GM18868 (cell line): ENCODE measurements at regions not wholly inside any gene's neighbourhood (a gene's known extent, or its start where the extent isn't known, plus 50 kb on each side); places are given as distances from the start of the nearest gene placed in this dataset.
"Not testable (repeated sequence)": the region's sequence is repeated elsewhere in the genome, so short reads cannot be mapped to it uniquely, and the experiment has no call there.

Experiments used
- ATAC-seq: cut with Tn5 transposase; IDR thresholded peaks from one replicate; pipeline ENCODE4 v1.9.1; 2021; ENCODE audit warnings: mild to moderate bottlenecking, moderate library complexity; ENCODE audit not compliant: unreplicated experiment

DNA sequence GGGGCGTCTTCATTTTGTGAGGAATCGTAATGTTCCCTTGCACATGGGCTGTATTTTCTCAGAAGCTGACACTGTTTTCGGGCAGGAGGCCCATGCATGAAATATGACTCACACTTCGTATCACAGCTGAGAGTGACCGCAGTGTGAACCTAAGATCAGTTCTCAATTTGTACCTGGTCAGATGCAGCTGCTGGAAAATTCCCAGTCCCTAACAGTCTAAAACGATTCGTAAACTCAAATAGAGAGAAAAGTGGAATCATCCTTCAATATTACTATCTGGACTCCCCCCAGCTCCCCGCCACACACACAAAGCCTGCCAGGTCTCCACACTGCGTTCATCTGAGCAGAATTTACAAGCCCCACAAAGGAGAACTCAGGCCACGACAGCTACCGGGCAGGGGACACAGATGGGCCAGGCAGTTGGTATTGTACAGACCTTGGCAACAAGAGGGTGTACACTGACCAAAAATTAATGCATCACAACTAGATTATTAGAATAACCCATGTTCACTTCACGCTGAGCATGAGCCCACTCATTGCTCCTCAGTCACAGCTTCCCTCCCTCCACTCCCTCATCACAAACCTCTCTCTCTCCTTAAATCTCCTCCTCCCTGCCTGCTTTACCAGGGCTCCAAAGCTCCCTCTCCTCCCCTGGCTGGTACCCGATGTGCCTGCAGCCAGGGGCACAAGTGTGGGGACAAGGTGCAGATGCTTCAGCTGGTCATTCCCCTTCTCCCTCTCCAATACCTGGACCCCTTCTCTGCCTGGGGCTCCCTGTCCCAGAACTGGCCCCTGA, 488.4 kb downstream of the PREX1 start:
- ATAC-seq: no peak

DNA sequence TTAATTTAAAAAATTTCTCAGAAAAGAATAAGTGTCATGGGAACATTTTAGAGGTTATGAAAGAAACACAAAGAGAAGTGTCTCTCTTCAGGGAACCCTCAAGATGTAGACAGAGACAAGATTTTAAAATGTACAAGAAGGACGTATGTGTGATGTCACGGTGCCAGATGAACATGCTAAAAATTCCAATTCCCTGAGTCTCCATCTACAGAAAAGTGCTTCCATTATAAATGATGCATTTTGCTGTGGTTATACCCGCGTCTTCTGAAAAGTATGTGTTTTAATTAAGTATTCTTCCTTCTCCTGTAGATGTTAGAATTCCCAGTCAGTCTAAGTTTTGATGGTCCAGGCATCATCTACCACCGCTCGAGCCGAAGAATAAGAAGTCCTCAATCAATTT, 489.1 kb downstream of the PREX1 start:
- ATAC-seq: no peak

DNA sequence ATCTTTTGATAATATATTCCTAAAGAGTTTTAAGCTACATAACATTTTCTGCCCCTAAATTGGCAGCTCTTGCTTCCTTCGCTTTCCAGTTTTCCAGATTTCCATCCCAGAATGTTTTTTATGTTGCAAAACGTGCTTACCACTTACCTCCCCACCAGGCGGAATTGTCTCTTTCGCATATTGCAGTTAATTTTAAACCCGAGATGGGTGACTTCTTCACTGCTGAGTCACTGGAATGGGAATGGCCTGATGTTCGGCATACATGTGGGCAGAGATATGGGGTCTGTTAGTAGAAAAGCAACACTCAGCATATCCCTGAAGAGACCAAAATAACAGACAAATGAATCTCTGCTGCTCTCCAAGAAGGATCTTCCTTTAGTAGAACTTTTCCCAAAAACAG, 491.2 kb downstream of the PREX1 start:
- ATAC-seq: no peak

DNA sequence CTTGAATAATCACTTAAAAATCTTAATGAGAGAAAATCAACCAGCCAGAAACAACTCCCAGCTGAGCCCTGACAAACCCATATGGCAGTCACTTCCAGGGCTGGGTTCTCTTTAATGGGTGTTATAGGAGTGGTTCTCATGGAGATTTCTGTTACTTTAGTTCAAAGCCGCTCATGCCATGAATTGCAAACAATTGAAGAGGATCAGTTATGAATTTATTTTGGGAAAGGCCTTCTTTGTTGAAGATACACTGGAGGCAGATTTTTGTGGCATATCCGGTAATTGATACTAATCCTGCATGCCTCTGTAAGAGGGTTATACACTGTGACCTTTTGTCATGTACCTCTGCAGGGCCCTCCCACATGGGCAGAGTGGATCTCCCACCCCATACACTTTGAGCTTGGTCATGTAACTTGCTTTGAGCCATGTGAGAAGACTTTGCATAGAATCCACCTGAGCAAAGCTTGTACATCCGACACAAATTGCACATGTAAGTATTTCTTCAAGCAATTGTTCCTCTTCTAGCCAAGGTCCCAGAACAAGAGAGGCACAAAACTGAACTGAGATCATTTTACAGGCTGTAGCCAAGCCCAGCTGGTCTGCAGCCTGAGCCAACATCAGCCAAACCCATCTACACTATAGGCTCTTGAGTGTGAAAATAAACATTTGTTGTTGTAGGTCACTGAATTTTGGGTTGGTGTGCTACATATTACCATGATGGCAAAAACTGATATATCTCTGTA, 492.3 kb downstream of the PREX1 start:
- no peak for ATAC-seq

DNA sequence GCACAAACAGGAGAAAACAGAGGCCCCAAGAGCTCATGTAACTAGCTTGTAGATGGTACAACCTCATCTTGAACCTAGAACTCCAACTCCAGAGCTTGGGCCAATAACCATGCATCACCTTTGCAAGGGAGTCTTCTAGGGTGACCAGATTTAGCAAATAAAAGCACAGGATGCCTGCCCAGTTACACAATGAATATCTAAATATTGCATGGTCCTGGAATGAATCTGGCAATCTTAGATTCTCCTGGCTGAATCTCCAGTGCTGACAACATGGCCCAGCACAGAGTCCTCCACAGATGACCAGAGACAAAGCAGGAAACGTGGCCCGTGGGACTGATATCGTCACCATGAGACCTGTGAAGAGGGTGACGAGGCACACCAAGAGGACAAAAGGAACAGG, 494.1 kb downstream of the PREX1 start:
- ATAC-seq: no peak

DNA sequence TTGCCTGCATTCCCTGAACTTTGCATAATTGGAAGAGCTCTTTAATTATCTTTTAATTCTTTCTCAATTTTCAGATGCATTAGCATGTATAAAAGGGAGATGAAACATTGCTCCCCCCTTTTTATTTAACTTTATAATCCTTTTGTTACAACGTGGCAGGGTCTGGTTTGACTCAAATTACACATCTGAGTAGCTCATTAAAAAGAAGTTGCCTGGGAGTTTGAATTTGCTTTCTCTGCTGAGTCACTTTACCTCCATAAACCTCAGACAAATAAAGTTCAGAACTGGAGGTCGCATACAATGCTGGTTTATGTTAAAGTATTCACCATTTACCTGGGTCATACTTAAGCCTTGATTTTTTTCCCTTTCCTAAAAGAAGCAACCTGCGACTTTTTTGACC, 495.2 kb downstream of the PREX1 start:
- no peak for ATAC-seq

DNA sequence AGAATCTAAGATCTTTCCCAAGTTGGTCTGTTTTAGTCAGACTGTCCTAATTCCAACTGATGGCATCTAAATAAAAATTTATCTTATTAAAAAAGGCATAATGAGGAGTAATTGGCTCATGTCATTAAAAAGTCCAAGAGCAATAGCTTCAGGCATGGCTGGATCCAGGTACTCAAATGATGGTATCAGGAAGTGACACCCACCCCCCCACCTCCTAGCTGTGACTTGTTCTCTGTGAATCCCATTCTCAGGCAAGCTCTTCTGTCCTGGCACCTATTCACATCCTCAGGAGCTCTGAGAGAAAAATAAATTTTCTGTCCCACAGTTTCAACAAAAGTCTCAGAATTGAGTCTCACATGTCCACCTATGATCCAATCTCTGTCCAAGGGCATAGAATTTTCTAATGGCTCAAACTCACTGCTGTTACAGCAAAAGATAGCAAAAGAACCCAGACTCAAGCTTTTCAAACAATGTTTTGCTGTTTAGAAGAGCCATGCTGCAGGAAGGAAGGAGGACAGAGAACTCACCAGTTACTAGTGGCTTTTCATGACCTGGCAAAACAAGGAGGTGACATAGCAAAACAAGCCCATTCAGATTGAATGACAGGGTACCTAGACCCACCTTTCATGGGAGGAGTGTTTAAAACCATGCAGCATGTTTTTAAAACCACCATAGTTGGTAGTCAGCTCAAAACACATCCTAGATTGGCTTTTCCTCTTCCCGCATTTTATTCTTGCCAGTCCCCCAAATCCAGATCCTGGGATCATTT, 496.1 kb downstream of the PREX1 start:
- ATAC-seq: no peak

DNA sequence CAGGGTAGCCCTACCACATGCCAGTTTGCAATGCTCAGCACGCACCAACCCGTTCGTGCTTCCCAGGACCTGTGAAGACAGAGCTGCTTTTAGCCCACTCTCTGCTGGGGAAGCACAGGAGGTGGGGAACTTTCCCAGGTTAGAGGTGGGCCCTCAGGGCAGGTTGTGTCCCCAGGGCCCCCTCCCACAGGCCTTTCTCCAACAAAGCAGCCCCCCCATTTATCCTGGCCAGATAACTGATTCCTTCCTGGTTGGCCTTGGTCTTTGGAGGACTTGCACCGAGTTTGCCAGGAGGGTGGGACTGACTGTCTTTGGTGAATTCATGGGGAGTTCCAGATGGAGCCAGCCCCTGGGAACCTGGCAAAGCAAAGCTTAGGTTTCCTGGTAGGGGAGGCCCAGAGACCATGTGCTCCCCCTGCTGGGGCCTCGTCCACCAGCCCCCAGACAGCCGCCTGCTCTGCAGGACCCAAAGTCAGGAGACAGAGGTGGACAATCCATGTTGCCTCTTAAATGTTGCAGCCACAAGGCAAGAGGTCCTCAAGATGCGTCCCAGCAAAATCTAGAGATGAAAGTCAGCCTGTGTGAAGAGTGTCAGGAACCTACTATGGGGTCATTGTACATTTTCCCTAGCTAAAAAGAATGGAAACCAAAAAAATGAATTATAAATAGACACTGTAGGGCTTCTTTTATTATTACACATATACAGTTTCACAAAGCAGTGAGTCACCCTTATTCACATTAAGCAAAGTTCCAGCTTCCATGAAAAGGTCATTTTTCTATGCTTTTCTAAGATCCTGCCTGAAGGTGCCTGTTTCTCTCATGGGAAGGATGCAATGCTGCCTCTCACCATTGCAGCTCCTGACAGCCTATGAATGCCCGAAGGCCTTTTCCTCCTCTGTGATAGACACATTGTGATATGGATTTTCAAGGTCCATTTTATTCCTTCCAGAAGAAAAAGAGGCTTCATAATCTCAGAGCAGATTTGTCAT, 497.8 kb downstream of the PREX1 start:
- ATAC-seq: no peak

DNA sequence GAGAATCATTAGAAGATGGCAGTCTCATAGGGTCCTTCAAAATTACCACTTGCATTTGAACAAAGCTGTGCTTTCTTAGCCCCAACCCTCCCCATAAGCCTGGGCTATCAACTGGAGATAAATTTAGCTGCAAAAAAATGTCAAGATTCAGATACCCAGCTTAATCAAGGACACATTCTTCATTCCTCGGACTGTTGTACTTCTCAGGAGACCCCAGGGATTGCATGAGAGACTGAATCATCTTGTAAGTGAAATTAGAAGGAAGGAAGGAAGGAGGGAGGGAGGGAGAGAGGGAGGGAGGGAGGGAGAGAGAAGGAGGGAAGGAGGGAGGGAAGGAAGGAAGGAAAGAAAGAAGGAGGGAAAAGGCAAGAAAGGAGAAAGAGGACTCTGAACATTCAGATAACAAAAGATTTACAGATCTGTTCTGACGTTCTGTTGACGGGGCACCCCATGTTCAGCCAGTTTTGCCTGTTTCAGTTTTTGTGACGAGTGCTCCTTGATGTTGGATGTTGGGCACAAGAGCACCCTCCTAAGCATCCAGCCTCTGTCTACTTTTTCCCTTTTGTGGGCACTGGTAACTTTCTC, 498.7 kb downstream of the PREX1 start:
- ATAC-seq: no peak

DNA sequence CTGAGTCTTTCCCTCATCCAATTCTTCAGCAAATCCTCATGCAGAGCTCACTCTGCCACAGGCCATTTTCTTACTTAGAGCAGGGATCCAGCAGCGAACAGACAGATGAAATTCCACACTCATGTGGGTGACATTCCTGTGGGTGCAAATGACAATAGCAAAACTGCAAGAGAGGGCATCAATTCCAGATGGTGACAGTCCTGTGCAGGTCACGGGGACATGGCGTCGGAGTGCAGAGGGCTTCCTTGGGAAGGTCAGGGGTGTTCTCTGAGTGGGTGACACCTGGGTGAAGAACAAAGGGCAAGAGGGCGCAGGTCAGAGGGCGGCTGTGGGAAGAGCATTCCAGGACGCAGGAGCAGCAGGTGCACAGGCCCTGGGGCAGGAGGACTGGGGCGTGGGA, 500.0 kb downstream of the PREX1 start:
- not testable (repeated sequence) for ATAC-seq

DNA sequence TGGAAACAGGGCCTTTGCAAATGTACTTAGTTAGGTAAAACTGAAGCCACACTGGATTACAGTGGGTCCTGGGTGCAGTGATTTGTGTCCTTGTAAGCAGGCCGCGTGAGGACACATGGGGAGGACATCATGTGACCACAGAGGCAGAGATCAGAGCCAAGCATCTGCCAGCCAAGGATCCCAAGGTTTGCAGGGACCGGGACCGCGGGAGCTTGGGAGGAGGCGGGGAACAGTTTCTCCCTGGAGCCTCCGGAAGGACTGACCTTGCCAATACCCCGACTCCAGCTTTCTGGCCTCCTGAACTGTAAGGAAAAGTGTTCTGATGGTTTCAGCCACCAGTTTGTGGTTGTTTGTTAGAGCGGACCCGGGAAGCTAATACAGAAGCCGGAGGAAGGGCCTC, 500.9 kb downstream of the PREX1 start:
- ATAC-seq: no peak

DNA sequence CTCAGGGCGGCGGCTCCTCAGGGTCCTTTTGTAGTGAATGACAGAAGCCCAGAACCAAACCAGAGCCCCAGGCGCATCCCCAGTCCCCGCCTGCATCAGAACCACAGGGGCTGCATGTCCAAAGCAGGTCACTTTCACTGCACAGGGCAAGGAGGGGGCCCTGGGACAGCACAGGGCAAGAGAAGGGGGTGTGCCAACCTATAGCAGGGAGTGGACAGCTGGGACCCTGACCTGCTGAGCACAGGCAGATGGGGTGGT, 501.4 kb downstream of the PREX1 start:
- ATAC-seq: no peak

DNA sequence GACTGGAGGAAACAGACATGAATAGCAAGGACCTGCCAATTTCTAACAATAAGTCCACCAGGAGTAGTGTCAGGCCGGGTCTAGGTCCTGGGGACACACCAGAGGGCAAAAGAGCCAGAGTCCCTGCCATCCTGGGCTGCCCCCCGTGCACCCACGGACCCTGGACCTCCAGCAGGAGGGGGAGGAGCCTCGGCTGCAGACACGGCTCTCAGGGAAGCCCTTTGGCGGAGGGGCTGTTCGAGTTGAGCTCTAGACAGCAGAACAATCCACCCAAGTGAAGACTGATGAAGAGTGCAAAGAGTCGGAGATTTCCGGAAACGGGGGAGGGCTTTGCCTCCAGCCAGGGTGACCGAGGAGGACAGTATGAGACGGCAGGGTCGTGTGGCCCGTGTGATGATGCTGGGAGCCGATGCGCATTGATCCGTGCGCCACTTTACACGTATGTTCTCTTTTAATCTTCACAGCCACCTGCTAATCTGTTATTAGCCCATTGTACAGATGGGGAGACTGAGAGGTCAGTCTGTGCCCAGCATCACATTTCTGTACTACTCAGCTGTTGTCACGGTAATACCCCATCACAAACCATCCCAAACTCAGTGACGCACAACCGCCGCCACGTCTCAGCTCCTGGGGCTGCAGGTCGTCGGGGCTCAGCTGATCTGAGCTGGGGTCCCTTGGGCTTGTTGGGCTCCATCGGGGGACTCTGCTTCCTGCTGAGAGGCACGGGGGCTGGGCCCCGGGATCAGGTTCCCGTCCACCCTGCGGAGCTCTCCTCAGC, 502.0 kb downstream of the PREX1 start:
- no peak for ATAC-seq

DNA sequence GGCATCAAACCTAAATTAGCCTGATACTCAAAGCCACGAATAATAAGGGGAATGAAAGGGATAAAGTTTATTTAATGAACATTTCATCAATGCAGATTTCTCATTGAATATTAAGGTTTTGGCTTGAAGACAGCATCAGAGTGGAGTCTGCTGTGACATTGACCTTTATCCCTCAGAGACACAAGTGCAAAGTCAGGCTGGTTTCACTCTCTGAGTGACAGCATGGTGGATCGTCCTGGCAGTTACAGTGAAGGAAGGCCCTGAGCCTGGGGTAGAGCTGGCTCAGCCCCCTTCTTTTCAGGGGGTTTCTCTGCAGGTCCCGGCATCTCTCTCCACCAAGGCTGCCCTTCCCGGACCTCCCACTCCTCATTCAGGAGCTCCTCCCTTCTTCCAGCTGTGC, 503.1 kb downstream of the PREX1 start:
- no peak for ATAC-seq

DNA sequence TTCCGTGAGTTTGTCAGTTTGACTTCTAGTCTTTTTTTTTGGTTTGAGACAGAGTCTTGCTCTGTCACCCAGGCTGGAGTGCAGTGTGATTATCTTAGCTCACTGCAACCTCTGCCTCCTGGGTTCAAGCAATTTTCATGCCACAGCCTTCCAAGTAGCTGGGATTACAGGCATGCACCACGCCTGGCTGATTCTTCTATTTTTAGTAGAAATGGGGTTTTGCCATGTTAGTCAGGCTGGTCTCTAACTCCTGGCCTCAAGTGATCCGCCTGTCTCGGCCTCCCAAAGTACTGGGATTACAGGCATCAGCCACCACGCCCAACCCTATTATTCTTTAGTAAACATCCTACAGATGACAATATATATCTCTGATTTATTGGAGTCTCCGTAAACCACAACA, 506.5 kb downstream of the PREX1 start:
- ATAC-seq: no peak

DNA sequence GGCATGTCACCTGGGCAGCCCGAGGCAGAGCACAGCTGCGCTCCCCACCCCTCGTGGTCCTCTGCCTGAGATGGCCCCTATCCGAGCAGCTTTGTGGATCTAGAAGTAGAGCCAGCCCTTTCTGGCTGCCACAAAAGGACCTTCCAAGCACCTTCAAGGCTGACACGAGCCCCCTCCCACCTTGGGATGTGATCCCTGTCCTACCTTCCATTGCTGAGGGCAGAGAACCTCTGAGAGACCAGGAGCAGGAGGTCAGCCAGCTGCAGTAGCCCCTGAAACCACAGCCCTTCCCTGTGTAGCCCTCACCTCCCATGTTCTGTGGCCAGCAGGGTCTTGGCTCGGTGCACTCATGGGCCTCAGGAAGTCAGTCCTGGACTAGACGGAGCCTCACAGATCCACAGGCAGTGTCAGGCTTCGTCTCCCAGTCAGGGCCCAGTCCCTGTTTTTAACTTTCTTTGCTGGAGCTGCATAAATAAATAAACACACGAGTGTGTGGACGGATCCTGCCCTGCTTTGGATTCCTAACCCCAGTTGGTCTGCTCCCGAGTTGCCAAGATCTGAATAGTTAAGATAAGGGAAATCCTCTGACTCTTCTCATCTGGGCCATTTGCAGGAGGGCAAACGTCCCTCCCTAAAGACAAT, 507.7 kb downstream of the PREX1 start:
- no peak for ATAC-seq

DNA sequence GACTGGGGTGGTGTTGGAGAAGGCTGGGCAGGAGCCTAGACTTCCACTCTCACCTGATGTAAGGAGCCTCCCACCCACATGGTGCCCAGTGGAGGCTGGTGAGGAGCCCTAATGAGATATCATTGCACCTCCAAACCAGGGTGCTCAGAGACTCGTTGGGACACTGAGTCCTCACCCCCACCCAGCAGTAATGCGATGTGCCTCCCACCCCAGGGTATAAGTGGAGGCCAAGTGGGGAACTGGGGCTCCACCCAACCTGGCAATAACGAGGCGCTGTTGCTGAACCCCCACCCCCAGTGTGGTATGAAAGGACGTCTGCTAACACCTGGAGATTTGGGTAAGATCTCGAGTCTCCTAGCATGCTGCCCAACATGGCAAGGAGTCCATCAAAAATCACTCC, 510.2 kb downstream of the PREX1 start:
- ATAC-seq: no peak

DNA sequence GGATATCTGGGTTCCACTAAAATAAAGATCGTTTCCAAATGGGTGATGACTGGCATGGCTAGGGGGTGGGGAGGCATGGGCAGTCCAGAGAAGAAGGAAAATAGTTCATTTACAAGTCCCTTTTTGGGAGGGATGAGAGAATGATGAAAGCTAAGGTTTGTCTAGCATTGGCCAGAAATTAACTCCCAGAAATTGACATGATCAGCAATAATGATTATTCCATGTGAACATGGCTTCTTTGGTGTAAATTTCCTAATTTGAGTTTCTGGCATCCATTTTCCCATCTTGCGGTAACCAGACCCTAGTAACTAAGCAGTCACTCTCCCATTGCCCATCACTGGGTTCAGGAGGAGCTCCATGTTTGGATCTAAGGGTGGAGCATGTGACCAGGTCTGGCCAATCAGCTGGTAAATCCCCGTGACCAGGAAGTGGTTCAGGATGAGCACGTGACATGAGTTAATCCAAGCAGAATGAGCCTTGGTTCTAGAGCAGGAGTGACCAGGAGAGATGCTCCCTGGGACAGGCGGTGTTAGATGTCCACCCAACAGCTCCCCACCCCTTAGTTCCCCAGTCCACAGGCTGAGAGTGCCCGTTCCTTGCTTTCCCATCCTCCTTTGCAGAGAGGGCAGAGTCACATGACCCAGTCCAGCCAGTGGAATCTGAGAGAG, 512.7 kb downstream of the PREX1 start:
- no peak for ATAC-seq

DNA sequence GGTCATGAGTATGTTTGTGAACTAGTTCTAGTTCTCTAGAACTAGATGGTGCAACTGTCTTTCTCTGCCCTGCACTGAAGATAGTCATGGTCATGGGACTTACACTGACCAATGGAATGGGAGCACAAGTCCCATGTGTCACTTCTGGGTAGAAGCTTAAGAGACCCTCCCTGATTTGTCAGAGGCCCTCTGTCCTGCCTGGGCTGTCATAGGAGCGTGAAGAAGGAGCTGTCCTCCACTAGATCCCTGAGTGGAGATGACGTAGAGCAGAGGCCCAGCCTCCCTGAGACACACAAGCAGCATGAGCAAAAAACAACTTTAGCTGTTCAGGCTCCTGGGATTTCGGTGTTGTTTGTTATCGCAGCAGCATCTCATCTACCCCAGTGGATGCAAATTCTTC, 514.5 kb downstream of the PREX1 start:
- ATAC-seq: no peak
